ENCODE measurements at regions not wholly inside any gene's neighbourhood (a gene's known extent, or its start where the extent isn't known, plus 50 kb on each side); places are given as distances from the start of the nearest gene placed in this dataset.
"Not testable (repeated sequence)": the region's sequence is repeated elsewhere in the genome, so short reads cannot be mapped to it uniquely, and the experiment has no call there.

- H3K4me1 ChIP-seq; H3K36me3 ChIP-seq (replicated peaks); H3K9me3 ChIP-seq; H3K4me3 ChIP-seq; in situ Hi-C loops (cut with MboI; ENCODE audit: low sequenced_read_pairs); H3K27me3 ChIP-seq (ENCODE audit: low read depth); DNase-seq (ENCODE audit: low spot score in 2 of 2): not testable (repeated sequence)
Measured at GRCh38 chr13:52565324-52565723, 76.9 kb upstream of the HNRNPA1L2 start.

- DNase-seq (ENCODE audit: low spot score in 2 of 2) = peak; percentile 49 to 73
- H3K4me1 ChIP-seq; H3K4me3 ChIP-seq; H3K9me3 ChIP-seq; H3K36me3 ChIP-seq (replicated peaks); H3K27me3 ChIP-seq (ENCODE audit: low read depth); in situ Hi-C loops (cut with MboI; ENCODE audit: low sequenced_read_pairs): not testable (repeated sequence)
Measured at GRCh38 chr13:52569904-52570602, 72.2 kb upstream of the HNRNPA1L2 start.

GRCh38 chr13:52571163-52571562 is 71.1 kb upstream of the HNRNPA1L2 start:
- in situ Hi-C loops (cut with MboI; ENCODE audit: low sequenced_read_pairs); DNase-seq (ENCODE audit: low spot score in 2 of 2); H3K4me1 ChIP-seq; H3K27me3 ChIP-seq (ENCODE audit: low read depth); H3K4me3 ChIP-seq; H3K36me3 ChIP-seq (replicated peaks); H3K9me3 ChIP-seq: not testable (repeated sequence)

- H3K4me3 ChIP-seq; in situ Hi-C loops (cut with MboI; ENCODE audit: low sequenced_read_pairs); DNase-seq (ENCODE audit: low spot score in 2 of 2); H3K9me3 ChIP-seq; H3K27me3 ChIP-seq (ENCODE audit: low read depth); H3K36me3 ChIP-seq (replicated peaks); H3K4me1 ChIP-seq: not testable (repeated sequence)
Measured at GRCh38 chr13:52582962-52583361, 59.3 kb upstream of the HNRNPA1L2 start.
